ENCODE measurements at regions not wholly inside any gene's neighbourhood (a gene's known extent, or its start where the extent isn't known, plus 50 kb on each side); places are given as distances from the start of the nearest gene placed in this dataset.

GRCh38 chr11:45458269-45458668 is 172.1 kb upstream of the SYT13 start:
- TF ChIP-seq CTCF (IDR thresholded peaks at IDR 0.05) (no peak), POLR2A (IDR thresholded peaks at IDR 0.05) (no peak)

All from body of pancreas (tissue), 4 donors.